SK-N-SH treated with all-trans-retinoic acid at 6 μM for 48 hours (cell line): ENCODE measurements at regions not wholly inside any gene's neighbourhood (a gene's known extent, or its start where the extent isn't known, plus 50 kb on each side); places are given as distances from the start of the nearest gene placed in this dataset.

Experiments used
- ATAC-seq: fragments of 200-7000 bp; cut with Tn5 transposase; 3 replicates; pipeline ENCODE4 v1.9.1; 2020; ENCODE audit warnings: mild to moderate bottlenecking, moderate library complexity
- ARNTL ChIP-seq: fragments of 450-650 bp; formaldehyde crosslinking; IDR thresholded peaks from 2 replicates; pipeline ENCODE4 v1.5.0; 2020; ENCODE audit warnings: low read depth, mild to moderate bottlenecking, moderate library complexity, borderline replicate concordance
- BACH2 ChIP-seq: fragments of 250-450 bp; sonication (Bioruptor Pico); IDR thresholded peaks from 2 replicates; pipeline ENCODE4 v1.9.0; 2021; ENCODE audit warnings: mild to moderate bottlenecking, borderline replicate concordance
- ESRRG ChIP-seq: fragments of 250-450 bp; sonication (Bioruptor Pico); IDR thresholded peaks from 2 replicates; pipeline ENCODE4 v1.6.1; 2021; ENCODE audit warnings: mild to moderate bottlenecking
- GLIS3 ChIP-seq: fragments of 250-450 bp; sonication (Bioruptor Pico); IDR thresholded peaks from 2 replicates; pipeline ENCODE4 v1.5.0; 2020; ENCODE audit warnings: mild to moderate bottlenecking, moderate library complexity
- ISL1 ChIP-seq: fragments of 250-450 bp; sonication (Bioruptor Pico); IDR thresholded peaks from 2 replicates; pipeline ENCODE4 v2.1.2; 2022; ENCODE audit warnings: mild to moderate bottlenecking, moderate library complexity
- OSR1 ChIP-seq: fragments of 250-450 bp; sonication (Bioruptor Pico); IDR thresholded peaks from 2 replicates; pipeline ENCODE4 v1.8.0; 2022; ENCODE audit warnings: moderate library complexity, mild to moderate bottlenecking, inconsistent platforms
- POU6F1 ChIP-seq: fragments of 250-450 bp; sonication (Bioruptor Pico); IDR thresholded peaks from 2 replicates; pipeline ENCODE4 v1.8.0; 2021; ENCODE audit warnings: low read depth, mild to moderate bottlenecking, moderate library complexity, borderline replicate concordance
- RARB ChIP-seq: fragments of 250-450 bp; sonication (Bioruptor Pico); IDR thresholded peaks from 2 replicates; pipeline ENCODE4 v1.8.0; 2021; ENCODE audit warnings: mild to moderate bottlenecking, moderate library complexity
- TCF4 ChIP-seq: fragments of 250-450 bp; sonication (Bioruptor Pico); IDR thresholded peaks from 2 replicates; pipeline ENCODE4 v1.8.0; 2021; ENCODE audit warnings: mild to moderate bottlenecking, moderate library complexity, borderline replicate concordance
- TOX ChIP-seq: fragments of 250-450 bp; sonication (Bioruptor Pico); IDR thresholded peaks from 2 replicates; pipeline ENCODE4 v1.8.0; 2021; ENCODE audit warnings: mild to moderate bottlenecking, moderate library complexity, borderline replicate concordance
- ZFP30 ChIP-seq: fragments of 450-650 bp; formaldehyde crosslinking; IDR thresholded peaks from 2 replicates; pipeline ENCODE4 v1.5.0; 2022; ENCODE audit warnings: mild to moderate bottlenecking, moderate library complexity
- ZNF70 ChIP-seq: fragments of 450-650 bp; formaldehyde crosslinking; IDR thresholded peaks from 2 replicates; pipeline ENCODE4 v1.5.0; 2020; ENCODE audit warnings: mild to moderate bottlenecking, moderate library complexity
- ZNF8 ChIP-seq: fragments of 450-650 bp; formaldehyde crosslinking; IDR thresholded peaks from 2 replicates; pipeline ENCODE4 v1.5.0; 2020; ENCODE audit warnings: mild to moderate bottlenecking, moderate library complexity
- TF ChIP-seq, protein P1 (sequence below): fragments of 250-450 bp; sonication (Bioruptor Pico); IDR thresholded peaks from 2 replicates; pipeline ENCODE4 v1.5.0; 2020; ENCODE audit warnings: mild to moderate bottlenecking, moderate library complexity
- TF ChIP-seq, protein P2 (sequence below): fragments of 250-450 bp; sonication (Bioruptor Pico); IDR thresholded peaks from 2 replicates; pipeline ENCODE4 v1.8.0; 2020; ENCODE audit warnings: mild to moderate bottlenecking, moderate library complexity, borderline replicate concordance
- TF ChIP-seq, protein P3 (sequence below): fragments of 250-450 bp; sonication (Bioruptor Pico); IDR thresholded peaks from 2 replicates; pipeline ENCODE4 v1.5.1; 2021; ENCODE audit warnings: mild to moderate bottlenecking, moderate library complexity

GRCh38 chr4:75232546-75232945 lies 281.7 kb downstream of the RCHY1 start (continued):
- TF ChIP-seq, protein P1, sequence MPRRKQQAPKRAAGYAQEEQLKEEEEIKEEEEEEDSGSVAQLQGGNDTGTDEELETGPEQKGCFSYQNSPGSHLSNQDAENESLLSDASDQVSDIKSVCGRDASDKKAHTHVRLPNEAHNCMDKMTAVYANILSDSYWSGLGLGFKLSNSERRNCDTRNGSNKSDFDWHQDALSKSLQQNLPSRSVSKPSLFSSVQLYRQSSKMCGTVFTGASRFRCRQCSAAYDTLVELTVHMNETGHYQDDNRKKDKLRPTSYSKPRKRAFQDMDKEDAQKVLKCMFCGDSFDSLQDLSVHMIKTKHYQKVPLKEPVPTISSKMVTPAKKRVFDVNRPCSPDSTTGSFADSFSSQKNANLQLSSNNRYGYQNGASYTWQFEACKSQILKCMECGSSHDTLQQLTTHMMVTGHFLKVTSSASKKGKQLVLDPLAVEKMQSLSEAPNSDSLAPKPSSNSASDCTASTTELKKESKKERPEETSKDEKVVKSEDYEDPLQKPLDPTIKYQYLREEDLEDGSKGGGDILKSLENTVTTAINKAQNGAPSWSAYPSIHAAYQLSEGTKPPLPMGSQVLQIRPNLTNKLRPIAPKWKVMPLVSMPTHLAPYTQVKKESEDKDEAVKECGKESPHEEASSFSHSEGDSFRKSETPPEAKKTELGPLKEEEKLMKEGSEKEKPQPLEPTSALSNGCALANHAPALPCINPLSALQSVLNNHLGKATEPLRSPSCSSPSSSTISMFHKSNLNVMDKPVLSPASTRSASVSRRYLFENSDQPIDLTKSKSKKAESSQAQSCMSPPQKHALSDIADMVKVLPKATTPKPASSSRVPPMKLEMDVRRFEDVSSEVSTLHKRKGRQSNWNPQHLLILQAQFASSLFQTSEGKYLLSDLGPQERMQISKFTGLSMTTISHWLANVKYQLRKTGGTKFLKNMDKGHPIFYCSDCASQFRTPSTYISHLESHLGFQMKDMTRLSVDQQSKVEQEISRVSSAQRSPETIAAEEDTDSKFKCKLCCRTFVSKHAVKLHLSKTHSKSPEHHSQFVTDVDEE (CRISPR knock-in tag): no peak
- TF ChIP-seq ARNTL (CRISPR knock-in tag): no peak
- no peak for TF ChIP-seq OSR1 (CRISPR knock-in tag)
- TF ChIP-seq GLIS3 (CRISPR knock-in tag): no peak
- no peak for TF ChIP-seq TCF4 (CRISPR knock-in tag)
- no peak for TF ChIP-seq ZNF8 (CRISPR knock-in tag)
- TF ChIP-seq ESRRG: no peak
- TF ChIP-seq RARB (CRISPR knock-in tag): no peak
- TF ChIP-seq ZFP30 (CRISPR knock-in tag): no peak
- TF ChIP-seq ISL1 (CRISPR knock-in tag): no peak
- no peak for TF ChIP-seq BACH2 (CRISPR knock-in tag)

GRCh38 chr4:75229806-75230570 lies 284.2 kb downstream of the RCHY1 start:
- no peak for ATAC-seq
- no peak for TF ChIP-seq ZNF8 (CRISPR knock-in tag)
- no peak for TF ChIP-seq POU6F1 (CRISPR knock-in tag)
- TF ChIP-seq TCF4 (CRISPR knock-in tag): no peak
- TF ChIP-seq, protein P2, sequence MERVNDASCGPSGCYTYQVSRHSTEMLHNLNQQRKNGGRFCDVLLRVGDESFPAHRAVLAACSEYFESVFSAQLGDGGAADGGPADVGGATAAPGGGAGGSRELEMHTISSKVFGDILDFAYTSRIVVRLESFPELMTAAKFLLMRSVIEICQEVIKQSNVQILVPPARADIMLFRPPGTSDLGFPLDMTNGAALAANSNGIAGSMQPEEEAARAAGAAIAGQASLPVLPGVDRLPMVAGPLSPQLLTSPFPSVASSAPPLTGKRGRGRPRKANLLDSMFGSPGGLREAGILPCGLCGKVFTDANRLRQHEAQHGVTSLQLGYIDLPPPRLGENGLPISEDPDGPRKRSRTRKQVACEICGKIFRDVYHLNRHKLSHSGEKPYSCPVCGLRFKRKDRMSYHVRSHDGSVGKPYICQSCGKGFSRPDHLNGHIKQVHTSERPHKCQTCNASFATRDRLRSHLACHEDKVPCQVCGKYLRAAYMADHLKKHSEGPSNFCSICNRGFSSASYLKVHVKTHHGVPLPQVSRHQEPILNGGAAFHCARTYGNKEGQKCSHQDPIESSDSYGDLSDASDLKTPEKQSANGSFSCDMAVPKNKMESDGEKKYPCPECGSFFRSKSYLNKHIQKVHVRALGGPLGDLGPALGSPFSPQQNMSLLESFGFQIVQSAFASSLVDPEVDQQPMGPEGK (CRISPR knock-in tag): no peak
- TF ChIP-seq, protein P3, sequence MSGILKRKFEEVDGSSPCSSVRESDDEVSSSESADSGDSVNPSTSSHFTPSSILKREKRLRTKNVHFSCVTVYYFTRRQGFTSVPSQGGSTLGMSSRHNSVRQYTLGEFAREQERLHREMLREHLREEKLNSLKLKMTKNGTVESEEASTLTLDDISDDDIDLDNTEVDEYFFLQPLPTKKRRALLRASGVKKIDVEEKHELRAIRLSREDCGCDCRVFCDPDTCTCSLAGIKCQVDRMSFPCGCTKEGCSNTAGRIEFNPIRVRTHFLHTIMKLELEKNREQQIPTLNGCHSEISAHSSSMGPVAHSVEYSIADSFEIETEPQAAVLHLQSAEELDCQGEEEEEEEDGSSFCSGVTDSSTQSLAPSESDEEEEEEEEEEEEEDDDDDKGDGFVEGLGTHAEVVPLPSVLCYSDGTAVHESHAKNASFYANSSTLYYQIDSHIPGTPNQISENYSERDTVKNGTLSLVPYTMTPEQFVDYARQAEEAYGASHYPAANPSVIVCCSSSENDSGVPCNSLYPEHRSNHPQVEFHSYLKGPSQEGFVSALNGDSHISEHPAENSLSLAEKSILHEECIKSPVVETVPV (CRISPR knock-in tag): no peak
- TF ChIP-seq, protein P1 (CRISPR knock-in tag): no peak
- no peak for TF ChIP-seq RARB (CRISPR knock-in tag)
- TF ChIP-seq ISL1 (CRISPR knock-in tag): no peak
- TF ChIP-seq ZNF70 (CRISPR knock-in tag): no peak
- no peak for TF ChIP-seq TOX (CRISPR knock-in tag)
- TF ChIP-seq, all 23 proteins: peak for 0

DNA sequence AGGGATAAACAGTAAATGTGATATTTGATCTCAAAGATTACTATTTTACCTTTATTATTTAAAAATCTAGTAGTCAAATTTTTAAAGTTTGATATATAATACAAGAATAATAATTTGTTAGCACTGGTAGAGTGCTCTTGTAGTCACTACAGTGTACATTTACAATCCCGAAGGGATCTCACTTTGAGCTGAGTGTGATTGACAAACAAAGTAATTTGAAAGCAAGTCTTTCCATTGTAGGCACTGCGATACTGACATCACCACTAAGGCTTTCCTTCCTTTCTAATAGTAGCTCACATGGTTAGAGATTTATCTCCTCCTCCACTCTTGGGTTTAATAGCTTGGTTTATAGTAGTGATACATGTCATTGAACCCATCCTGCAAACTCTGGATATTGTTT lies 280.6 kb downstream of the PARM1 start:
- no peak for ATAC-seq
- TF ChIP-seq ZFP30 (CRISPR knock-in tag) (no peak), TOX (CRISPR knock-in tag) (no peak)
